ENCODE measurements at regions not wholly inside any gene's neighbourhood (a gene's known extent, or its start where the extent isn't known, plus 50 kb on each side); places are given as distances from the start of the nearest gene placed in this dataset.
A peak's percentile ranks its signal among the peaks of the same experiment; 100 is the strongest.

DNA sequence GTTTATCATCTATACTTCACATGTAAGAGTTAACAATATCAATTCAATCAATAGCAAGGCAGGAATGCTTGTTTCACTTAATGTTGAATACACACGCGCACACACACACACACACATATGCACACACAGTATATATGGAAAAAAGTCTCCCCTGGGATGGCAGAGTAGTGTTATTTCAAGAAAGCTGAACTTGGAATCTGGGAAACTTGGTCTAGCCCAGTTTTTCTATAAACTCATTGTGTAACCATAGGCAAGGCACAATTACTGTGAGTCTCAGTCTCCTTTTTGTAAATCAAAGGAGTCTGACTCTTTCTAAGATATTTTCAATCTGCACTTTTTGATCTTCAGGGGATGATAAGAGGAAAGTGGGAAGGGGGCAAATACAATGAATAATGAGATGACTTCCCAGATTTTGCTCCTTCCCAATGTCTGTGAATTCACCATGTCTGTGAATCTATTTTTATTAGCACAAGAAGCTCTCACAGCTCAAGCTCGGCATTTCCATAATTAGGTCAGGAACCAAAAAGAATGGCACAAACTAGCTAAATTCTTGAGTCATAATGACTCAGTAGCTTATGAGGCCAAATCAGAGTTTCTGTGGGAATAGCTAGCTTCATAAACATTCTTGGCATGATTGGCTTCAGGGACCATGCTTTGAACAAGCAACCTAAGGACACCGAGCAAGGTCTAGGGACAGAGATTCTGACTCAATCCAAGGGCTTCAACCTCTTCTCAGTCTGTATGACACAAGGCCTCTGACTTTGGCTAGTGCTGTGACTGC, 227.4 kb upstream of the DCBLD2 start:
- no peaks in the 10 kb centered on the region for H3K9me3 ChIP-seq (ENCODE audit: insufficient read depth, low read depth, low read length)
- peak overlapping the region; percentile 55 for H3K4me2 ChIP-seq (ENCODE audit: low read length)
- FAIRE-seq: peak; percentile 100
- Mint-ChIP-seq H3K4me3 (ENCODE audit: unreplicated experiment) (no peak overlapping the region), H3K36me3 (ENCODE audit: low read depth, unreplicated experiment) (no peaks in the 10 kb centered on the region), H3K4me1 (ENCODE audit: low read depth, unreplicated experiment) (peaks cover 56% of the 10 kb centered on the region), H3K27me3 (ENCODE audit: low read depth, unreplicated experiment) (no peaks in the 10 kb centered on the region), H3K9me3 (ENCODE audit: unreplicated experiment) (no peaks in the 10 kb centered on the region), H3K27ac (ENCODE audit: unreplicated experiment) (peak overlapping the region; percentile 88)
- peak overlapping the region; percentile 74 for H3K9ac ChIP-seq (ENCODE audit: low read length)
- H3K4me3 ChIP-seq (ENCODE audit: insufficient read depth, low read depth, low read length): no peak overlapping the region
- peak overlapping the region; percentile 94 for H3K27ac ChIP-seq (ENCODE audit: low read depth, low read length)
- H4K20me1 ChIP-seq (ENCODE audit: insufficient read depth, low read length): no peaks in the 10 kb centered on the region
- peak overlapping the region; percentile 29 for H2AFZ ChIP-seq (ENCODE audit: low read depth, low read length)
- no peaks in the 10 kb centered on the region for H3K27me3 ChIP-seq (ENCODE audit: insufficient read depth, low read length)
- H3K4me1 ChIP-seq (ENCODE audit: insufficient read depth, low read length): peaks cover 33% of the 10 kb centered on the region
- no peaks in the 10 kb centered on the region for H3K36me3 ChIP-seq (ENCODE audit: insufficient read depth, low read length)
- no peak for TF ChIP-seq EZH2 (IDR thresholded peaks at IDR 0.05; ENCODE audit: insufficient read depth, low read length)
- TF ChIP-seq, protein P1, sequence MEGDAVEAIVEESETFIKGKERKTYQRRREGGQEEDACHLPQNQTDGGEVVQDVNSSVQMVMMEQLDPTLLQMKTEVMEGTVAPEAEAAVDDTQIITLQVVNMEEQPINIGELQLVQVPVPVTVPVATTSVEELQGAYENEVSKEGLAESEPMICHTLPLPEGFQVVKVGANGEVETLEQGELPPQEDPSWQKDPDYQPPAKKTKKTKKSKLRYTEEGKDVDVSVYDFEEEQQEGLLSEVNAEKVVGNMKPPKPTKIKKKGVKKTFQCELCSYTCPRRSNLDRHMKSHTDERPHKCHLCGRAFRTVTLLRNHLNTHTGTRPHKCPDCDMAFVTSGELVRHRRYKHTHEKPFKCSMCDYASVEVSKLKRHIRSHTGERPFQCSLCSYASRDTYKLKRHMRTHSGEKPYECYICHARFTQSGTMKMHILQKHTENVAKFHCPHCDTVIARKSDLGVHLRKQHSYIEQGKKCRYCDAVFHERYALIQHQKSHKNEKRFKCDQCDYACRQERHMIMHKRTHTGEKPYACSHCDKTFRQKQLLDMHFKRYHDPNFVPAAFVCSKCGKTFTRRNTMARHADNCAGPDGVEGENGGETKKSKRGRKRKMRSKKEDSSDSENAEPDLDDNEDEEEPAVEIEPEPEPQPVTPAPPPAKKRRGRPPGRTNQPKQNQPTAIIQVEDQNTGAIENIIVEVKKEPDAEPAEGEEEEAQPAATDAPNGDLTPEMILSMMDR (IDR thresholded peaks at IDR 0.05; ENCODE audit: insufficient read depth, low read depth, low read length): no peak
- peak; percentile 99 for DNase-seq (ENCODE audit: low read depth)
- no peaks in the 10 kb centered on the region for H3K79me2 ChIP-seq (ENCODE audit: insufficient read depth, low read length)

DNA sequence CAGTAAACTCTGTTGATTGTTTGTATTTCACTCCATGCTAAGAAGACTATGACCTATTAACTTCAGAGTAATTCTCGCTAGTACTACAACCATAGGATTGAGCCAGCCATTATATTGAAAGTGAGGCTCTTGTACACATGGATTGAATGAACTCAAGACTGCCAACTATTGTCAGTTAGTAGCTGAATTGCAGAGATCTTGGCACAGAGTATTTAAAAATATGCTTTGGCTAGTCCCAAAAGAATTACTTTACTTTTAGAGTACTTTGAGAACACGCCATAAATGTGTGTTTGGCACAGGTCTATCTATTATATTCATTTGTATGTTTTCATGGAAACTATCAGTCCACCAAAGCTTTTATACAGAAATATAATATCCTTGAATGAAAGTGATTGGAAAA, 226.7 kb upstream of the DCBLD2 start:
- Mint-ChIP-seq H3K9me3 (ENCODE audit: unreplicated experiment) (peaks cover 3% of the 10 kb centered on the region), H3K27ac (ENCODE audit: unreplicated experiment) (peak overlapping the region; percentile 88), H3K27me3 (ENCODE audit: low read depth, unreplicated experiment) (no peaks in the 10 kb centered on the region), H3K4me1 (ENCODE audit: low read depth, unreplicated experiment) (peaks cover 56% of the 10 kb centered on the region), H3K4me3 (ENCODE audit: unreplicated experiment) (no peak overlapping the region), H3K36me3 (ENCODE audit: low read depth, unreplicated experiment) (no peaks in the 10 kb centered on the region)
- no peak for TF ChIP-seq EZH2 (IDR thresholded peaks at IDR 0.05; ENCODE audit: insufficient read depth, low read length)
- TF ChIP-seq, protein P1 (IDR thresholded peaks at IDR 0.05; ENCODE audit: insufficient read depth, low read depth, low read length): no peak
- Histone ChIP-seq H3K27me3 (ENCODE audit: insufficient read depth, low read length) (no peaks in the 10 kb centered on the region), H3K27ac (ENCODE audit: low read depth, low read length) (peak overlapping the region; percentile 94), H3K4me3 (ENCODE audit: insufficient read depth, low read depth, low read length) (no peak overlapping the region), H4K20me1 (ENCODE audit: insufficient read depth, low read length) (no peaks in the 10 kb centered on the region), H3K4me2 (ENCODE audit: low read length) (peak overlapping the region; percentile 55), H2AFZ (ENCODE audit: low read depth, low read length) (no peak overlapping the region), H3K9me3 (ENCODE audit: insufficient read depth, low read depth, low read length) (no peaks in the 10 kb centered on the region), H3K79me2 (ENCODE audit: insufficient read depth, low read length) (no peaks in the 10 kb centered on the region), H3K9ac (ENCODE audit: low read length) (peak overlapping the region; percentile 74), H3K4me1 (ENCODE audit: insufficient read depth, low read length) (peaks cover 33% of the 10 kb centered on the region), H3K36me3 (ENCODE audit: insufficient read depth, low read length) (no peaks in the 10 kb centered on the region)
- FAIRE-seq (peak; percentile 52), DNase-seq (ENCODE audit: low read depth) (peak; percentile 52)

DNA sequence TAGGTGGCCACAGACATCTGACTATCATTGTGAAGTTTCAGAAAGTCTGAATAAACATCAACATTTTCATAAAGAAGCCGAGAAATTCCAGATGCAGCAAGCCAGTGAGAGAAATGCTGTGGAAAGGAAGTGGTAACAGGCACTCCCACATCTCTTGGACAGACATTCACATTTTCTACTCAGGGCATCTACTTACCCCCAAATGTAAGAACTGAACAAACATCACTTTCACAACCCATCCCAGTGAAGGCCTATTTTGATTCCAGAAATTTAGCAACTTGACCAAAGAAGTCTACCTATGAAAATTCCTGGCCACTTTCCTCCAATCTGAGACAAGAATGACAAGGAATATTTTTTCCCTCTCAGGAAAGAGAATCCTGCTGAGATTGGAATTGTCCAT, 224.8 kb upstream of the DCBLD2 start:
- H4K20me1 ChIP-seq (ENCODE audit: insufficient read depth, low read length): no peaks in the 10 kb centered on the region
- no peak overlapping the region for H2AFZ ChIP-seq (ENCODE audit: low read depth, low read length)

More for the DNA sequence above, 224.8 kb upstream of the DCBLD2 start:
- Histone ChIP-seq H3K4me2 (ENCODE audit: low read length) (no peak overlapping the region), H3K9ac (ENCODE audit: low read length) (no peak overlapping the region), H3K79me2 (ENCODE audit: insufficient read depth, low read length) (no peaks in the 10 kb centered on the region), H3K9me3 (ENCODE audit: insufficient read depth, low read depth, low read length) (no peaks in the 10 kb centered on the region), H3K4me1 (ENCODE audit: insufficient read depth, low read length) (peaks cover 24% of the 10 kb centered on the region), H3K27me3 (ENCODE audit: insufficient read depth, low read length) (no peaks in the 10 kb centered on the region), H3K36me3 (ENCODE audit: insufficient read depth, low read length) (no peaks in the 10 kb centered on the region), H3K4me3 (ENCODE audit: insufficient read depth, low read depth, low read length) (no peak overlapping the region), H3K27ac (ENCODE audit: low read depth, low read length) (peak overlapping the region; percentile 13)
- no peak for FAIRE-seq
- Mint-ChIP-seq H3K27me3 (ENCODE audit: low read depth, unreplicated experiment) (no peaks in the 10 kb centered on the region), H3K36me3 (ENCODE audit: low read depth, unreplicated experiment) (no peaks in the 10 kb centered on the region), H3K27ac (ENCODE audit: unreplicated experiment) (peak overlapping the region; percentile 76), H3K4me1 (ENCODE audit: low read depth, unreplicated experiment) (peaks cover 50% of the 10 kb centered on the region), H3K4me3 (ENCODE audit: unreplicated experiment) (no peak overlapping the region), H3K9me3 (ENCODE audit: unreplicated experiment) (peaks cover 3% of the 10 kb centered on the region)
- no peak for TF ChIP-seq EZH2 (IDR thresholded peaks at IDR 0.05; ENCODE audit: insufficient read depth, low read length)
- TF ChIP-seq, protein P1 (IDR thresholded peaks at IDR 0.05; ENCODE audit: insufficient read depth, low read depth, low read length): no peak
- peak; percentile 34 for DNase-seq (ENCODE audit: low read depth)
